Stomach (tissue), 8 donors: ENCODE measurements at regions not wholly inside any gene's neighbourhood (a gene's known extent, or its start where the extent isn't known, plus 50 kb on each side); places are given as distances from the start of the nearest gene placed in this dataset.

Experiments used
- DNase-seq, 2 donors: peaks; one replicate each; pipeline versions ENCODE4 v3.0.0 to v3.0.0-alpha.2; 2013 to 2019
- H3K27ac ChIP-seq, 5 donors: fragments of 200-600 bp in 4 of 5; sonication (generic) in 4 of 5; one replicate each; pipeline ENCODE4 v1.5.1; 2013 to 2019; ENCODE audit warnings: mild to moderate bottlenecking in 1 of 5, moderate library complexity in 1 of 5
- H3K27me3 ChIP-seq, 3 donors: fragments of 200-600 bp; sonication (generic); one replicate each; pipeline ENCODE4 v1.5.1; 2017 to 2019; ENCODE audit warnings: mixed run types in 1 of 3
- H3K36me3 ChIP-seq, 4 donors: fragments of 200-600 bp; sonication (generic); 1 replicate in 3 of 4; 2 replicates in 1 of 4; pipeline ENCODE4 v1.5.1; 2016 to 2019
- H3K4me1 ChIP-seq, 4 donors: fragments of 200-600 bp; sonication (generic); one replicate each; pipeline ENCODE4 v1.5.1; 2016 to 2019
- H3K4me3 ChIP-seq, 4 donors: fragments of 200-600 bp; sonication (generic) in 3 of 4; one replicate each; pipeline ENCODE4 v1.5.1; 2016 to 2019; ENCODE audit warnings: mild to moderate bottlenecking in 1 of 4
- H3K9me3 ChIP-seq, 4 donors: fragments of 200-600 bp; sonication (generic); one replicate each; pipeline ENCODE4 v1.5.1; 2016 to 2019
- EP300 ChIP-seq: sonication (generic); formaldehyde crosslinking; IDR thresholded peaks from one replicate; pipeline ENCODE4 v1.6.1; 2017; ENCODE audit warnings: antibody characterized with exemption
- POLR2A ChIP-seq, 4 donors: fragments of 450-650 bp; IDR thresholded peaks; one replicate each; pipeline ENCODE4 v1.6.1; 2016; ENCODE audit warnings: antibody characterized with exemption in 4 of 4, control low read depth in 2 of 4, mild to moderate bottlenecking in 1 of 4, moderate library complexity in 1 of 4
- POLR2AphosphoS5 ChIP-seq, 3 donors: sonication (generic); formaldehyde crosslinking; IDR thresholded peaks; one replicate each; pipeline ENCODE4 v1.6.1; 2016; ENCODE audit warnings: antibody characterized with exemption in 3 of 3
- WGBS, 5 donors: extraction: QIAGEN DNeasy Blood & Tissue Kit in 3 of 5; methylation state at CpG; one replicate each; pipeline versions ENCODE4 v1.1.5 to v1.1.7; 2013 to 2018; 5-methylcytosine and 5-hydroxymethylcytosine counted together
- intact Hi-C: fragments of 100-400 bp; cut with DNase I; formaldehyde crosslinking; loops from one replicate; pipeline ENCODE4 v1.15.1; 2023; ENCODE audit warnings: low total_unique reads
- TF ChIP-seq, protein P1 (sequence below), 7 experiments: fragments of 450-650 bp in 4 of 7; fragments of 200-600 bp in 3 of 7; sonication (generic) in 3 of 7; IDR thresholded peaks; one replicate each; pipeline ENCODE4 v1.5.1; 2016 to 2019; ENCODE audit warnings: antibody characterized with exemption in 7 of 7, control low read depth in 2 of 7, mild to moderate bottlenecking in 1 of 7
- donor health status: healthy with polysubstance abuse.
- donor health status: Bipolar disorder and iron deficiency.
- donor health status: healthy.

DNA sequence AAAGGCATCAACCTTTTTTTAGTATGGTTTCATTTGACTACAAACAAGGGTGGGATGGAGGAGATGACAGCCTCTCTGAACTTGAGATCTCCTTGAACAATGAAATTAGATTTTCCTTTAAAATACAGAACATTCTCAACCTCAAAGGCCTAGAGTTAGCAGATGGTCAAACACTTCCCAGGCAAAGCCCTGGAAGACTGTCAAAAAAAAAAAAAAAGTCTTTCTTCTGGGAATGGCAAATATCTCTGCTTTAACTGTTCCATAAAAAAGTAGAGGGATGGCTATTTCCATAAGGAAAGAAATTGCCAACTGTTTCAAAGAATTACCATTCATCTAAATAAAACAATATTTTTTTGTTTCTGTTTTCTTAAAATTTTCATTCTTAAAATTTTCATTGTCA, 870.8 kb downstream of the GALC start:
- H3K36me3 ChIP-seq: no peaks in the 10 kb centered on the region
- TF ChIP-seq, protein P1, sequence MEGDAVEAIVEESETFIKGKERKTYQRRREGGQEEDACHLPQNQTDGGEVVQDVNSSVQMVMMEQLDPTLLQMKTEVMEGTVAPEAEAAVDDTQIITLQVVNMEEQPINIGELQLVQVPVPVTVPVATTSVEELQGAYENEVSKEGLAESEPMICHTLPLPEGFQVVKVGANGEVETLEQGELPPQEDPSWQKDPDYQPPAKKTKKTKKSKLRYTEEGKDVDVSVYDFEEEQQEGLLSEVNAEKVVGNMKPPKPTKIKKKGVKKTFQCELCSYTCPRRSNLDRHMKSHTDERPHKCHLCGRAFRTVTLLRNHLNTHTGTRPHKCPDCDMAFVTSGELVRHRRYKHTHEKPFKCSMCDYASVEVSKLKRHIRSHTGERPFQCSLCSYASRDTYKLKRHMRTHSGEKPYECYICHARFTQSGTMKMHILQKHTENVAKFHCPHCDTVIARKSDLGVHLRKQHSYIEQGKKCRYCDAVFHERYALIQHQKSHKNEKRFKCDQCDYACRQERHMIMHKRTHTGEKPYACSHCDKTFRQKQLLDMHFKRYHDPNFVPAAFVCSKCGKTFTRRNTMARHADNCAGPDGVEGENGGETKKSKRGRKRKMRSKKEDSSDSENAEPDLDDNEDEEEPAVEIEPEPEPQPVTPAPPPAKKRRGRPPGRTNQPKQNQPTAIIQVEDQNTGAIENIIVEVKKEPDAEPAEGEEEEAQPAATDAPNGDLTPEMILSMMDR (IDR thresholded peaks at IDR 0.05): no peak
- TF ChIP-seq POLR2AphosphoS5 (IDR thresholded peaks at IDR 0.05) (no peak), EP300 (no peak), POLR2A (IDR thresholded peaks at IDR 0.05) (no peak)
- no peaks in the 10 kb centered on the region for H3K4me1 ChIP-seq
- no peak overlapping the region for H3K4me3 ChIP-seq
- intact Hi-C loops: no loop called here
- H3K27me3 ChIP-seq: no peaks in the 10 kb centered on the region
- H3K27ac ChIP-seq: no peak overlapping the region
- no peaks in the 10 kb centered on the region for H3K9me3 ChIP-seq
- DNase-seq: no peak

DNA sequence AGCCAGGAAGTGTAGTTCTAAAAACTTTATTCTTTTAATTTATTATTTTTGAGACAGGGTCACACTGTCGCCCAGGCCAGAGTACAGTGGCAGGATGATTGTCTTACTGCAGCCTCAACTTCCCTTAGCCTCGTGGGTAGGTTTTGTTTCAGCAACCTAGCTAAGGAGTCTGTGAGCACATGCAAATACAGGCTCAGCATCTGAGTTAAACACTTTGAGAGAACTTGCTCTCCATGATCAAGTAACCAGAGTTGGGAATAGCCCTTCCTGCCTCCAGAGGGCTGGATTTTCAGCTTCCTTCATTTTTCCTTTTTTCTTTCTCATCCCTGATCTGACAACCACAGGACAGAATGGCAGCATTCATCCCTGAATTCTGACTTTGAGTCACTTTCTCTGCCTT, 871.3 kb downstream of the GALC start:
- DNase-seq: no peak
- no peaks in the 10 kb centered on the region for H3K36me3 ChIP-seq
- no peaks in the 10 kb centered on the region for H3K27me3 ChIP-seq
- H3K27ac ChIP-seq: no peak overlapping the region
- intact Hi-C loops: no loop called here
- H3K4me3 ChIP-seq: no peak overlapping the region
- H3K9me3 ChIP-seq: no peaks in the 10 kb centered on the region
- 60 to 68% (median 64%) methylated on average over 2 of the region's 2 CpGs for WGBS, 5 donors
- TF ChIP-seq EP300 (no peak), POLR2A (IDR thresholded peaks at IDR 0.05) (no peak), POLR2AphosphoS5 (IDR thresholded peaks at IDR 0.05) (no peak)
- TF ChIP-seq, protein P1 (IDR thresholded peaks at IDR 0.05): no peak
- H3K4me1 ChIP-seq: no peaks in the 10 kb centered on the region

DNA sequence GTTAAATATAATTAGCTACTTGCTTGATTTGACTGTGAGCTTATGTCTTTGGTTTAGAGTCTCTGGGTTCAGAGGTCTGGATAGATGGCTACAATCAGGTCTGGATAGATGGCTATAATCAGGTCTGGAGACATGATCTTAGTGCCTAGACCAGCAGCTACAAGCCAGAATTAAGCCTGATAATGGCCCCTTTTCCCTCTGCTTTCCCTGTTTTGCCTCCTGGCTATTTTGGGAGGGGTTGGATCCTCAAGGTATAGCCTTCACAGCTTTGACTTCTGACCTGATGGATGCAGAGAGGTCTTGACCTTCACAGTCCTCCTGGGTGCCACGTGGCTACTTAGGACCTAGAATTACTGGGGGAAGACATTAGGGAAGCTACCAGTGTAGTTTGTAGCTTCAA, 877.7 kb downstream of the GALC start:
- DNase-seq: no peak

DNA sequence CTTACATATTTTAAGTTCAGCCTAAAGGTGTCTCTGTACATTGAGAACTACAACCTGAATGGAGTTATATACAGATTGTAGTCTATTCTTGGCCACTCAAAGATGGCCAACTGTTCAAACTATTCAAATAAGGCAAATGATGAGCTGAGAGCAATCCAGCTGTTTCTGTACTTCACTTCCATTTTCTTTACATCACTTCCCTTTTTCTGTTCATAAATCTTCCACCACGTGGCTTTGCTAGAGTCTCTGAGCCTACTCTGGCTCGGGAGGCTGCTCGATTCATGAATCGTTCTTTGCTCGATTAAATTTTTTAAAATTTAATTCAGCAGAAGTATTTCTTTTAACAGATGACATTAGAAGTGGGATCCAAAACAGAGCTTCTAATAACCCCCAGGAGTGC, 879.7 kb downstream of the GALC start:
- intact Hi-C loops: no loop called here
- 69 to 80% (median 78%) methylated on average over 5 of the region's 5 CpGs for WGBS, 5 donors

More for the DNA sequence above, 877.7 kb downstream of the GALC start:
- H3K9me3 ChIP-seq: no peaks in the 10 kb centered on the region
- no peaks in the 10 kb centered on the region for H3K36me3 ChIP-seq
- WGBS, 5 donors: 15 to 32% (median 16%) methylated on average over 1 of the region's 1 CpG
- intact Hi-C loops: no loop called here
- H3K4me3 ChIP-seq: no peak overlapping the region
- no peak overlapping the region for H3K27ac ChIP-seq
- no peaks in the 10 kb centered on the region for H3K27me3 ChIP-seq
- H3K4me1 ChIP-seq: no peaks in the 10 kb centered on the region
- TF ChIP-seq POLR2A (IDR thresholded peaks at IDR 0.05) (no peak), POLR2AphosphoS5 (IDR thresholded peaks at IDR 0.05) (no peak), EP300 (no peak)
- TF ChIP-seq, protein P1 (IDR thresholded peaks at IDR 0.05): no peak

More for the DNA sequence above, 879.7 kb downstream of the GALC start:
- Histone ChIP-seq H3K36me3 (no peaks in the 10 kb centered on the region), H3K9me3 (no peaks in the 10 kb centered on the region), H3K4me3 (no peak overlapping the region), H3K27ac (no peak overlapping the region), H3K4me1 (no peaks in the 10 kb centered on the region), H3K27me3 (no peaks in the 10 kb centered on the region)
- TF ChIP-seq, protein P1 (IDR thresholded peaks at IDR 0.05): no peak
- TF ChIP-seq POLR2A (IDR thresholded peaks at IDR 0.05): no peak
- no peak for TF ChIP-seq POLR2AphosphoS5 (IDR thresholded peaks at IDR 0.05)
- no peak for TF ChIP-seq EP300
- DNase-seq: no peak
